ENCODE measurements at regions not wholly inside any gene's neighbourhood (a gene's known extent, or its start where the extent isn't known, plus 50 kb on each side); places are given as distances from the start of the nearest gene placed in this dataset.

GRCh38 chr7:156360835-156361234 is 279.7 kb upstream of the RNF32 start:
- no peak for TF ChIP-seq CTCF (IDR thresholded peaks at IDR 0.05)
- TF ChIP-seq POLR2AphosphoS5 (IDR thresholded peaks at IDR 0.05), result no peak
